DMS53 treated with DMSO at 0.1 percent for 48 hours (cell line): ENCODE measurements at regions not wholly inside any gene's neighbourhood (a gene's known extent, or its start where the extent isn't known, plus 50 kb on each side); places are given as distances from the start of the nearest gene placed in this dataset.

Experiments
- DNase-seq: peaks from one replicate; lab custom pipeline; 2025; ENCODE audit not compliant: unreplicated experiment; lab: John Stamatoyannopoulos, UW

- no peak for DNase-seq
Observed at GRCh38 chr10:108901781-108902618, 1021.3 kb downstream of the XPNPEP1 start.

DNA sequence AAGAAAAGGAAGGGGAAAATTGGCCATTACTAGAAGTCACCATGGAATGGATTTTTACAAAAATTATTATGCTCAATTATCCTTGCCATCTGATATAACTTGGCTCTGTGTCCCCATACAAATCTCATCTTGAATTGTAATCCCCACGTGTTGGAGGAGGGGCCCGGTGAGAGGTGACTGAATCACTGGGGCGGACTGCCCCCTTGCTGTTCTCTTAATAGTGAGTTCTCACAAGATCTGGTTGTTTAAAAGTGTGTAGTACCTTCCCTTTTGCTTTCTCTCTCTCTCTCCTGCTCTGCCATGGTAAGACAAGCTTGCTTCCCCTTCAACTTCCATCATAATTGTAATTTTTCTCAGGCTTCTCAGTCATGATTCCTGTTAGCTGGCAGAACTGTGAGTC lies 1023.6 kb downstream of the XPNPEP1 start:
- no peak for DNase-seq

- DNase-seq: no peak
Observed at GRCh38 chr10:108894402-108895301, 1028.7 kb downstream of the XPNPEP1 start.

- DNase-seq: no peak
Observed at GRCh38 chr10:108877095-108877561, 1046.2 kb downstream of the XPNPEP1 start.

GRCh38 chr10:108872854-108873253 lies 1050.5 kb downstream of the XPNPEP1 start:
- DNase-seq: no peak

GRCh38 chr10:108868881-108869280 lies 1054.4 kb downstream of the XPNPEP1 start:
- no peak for DNase-seq

DNA sequence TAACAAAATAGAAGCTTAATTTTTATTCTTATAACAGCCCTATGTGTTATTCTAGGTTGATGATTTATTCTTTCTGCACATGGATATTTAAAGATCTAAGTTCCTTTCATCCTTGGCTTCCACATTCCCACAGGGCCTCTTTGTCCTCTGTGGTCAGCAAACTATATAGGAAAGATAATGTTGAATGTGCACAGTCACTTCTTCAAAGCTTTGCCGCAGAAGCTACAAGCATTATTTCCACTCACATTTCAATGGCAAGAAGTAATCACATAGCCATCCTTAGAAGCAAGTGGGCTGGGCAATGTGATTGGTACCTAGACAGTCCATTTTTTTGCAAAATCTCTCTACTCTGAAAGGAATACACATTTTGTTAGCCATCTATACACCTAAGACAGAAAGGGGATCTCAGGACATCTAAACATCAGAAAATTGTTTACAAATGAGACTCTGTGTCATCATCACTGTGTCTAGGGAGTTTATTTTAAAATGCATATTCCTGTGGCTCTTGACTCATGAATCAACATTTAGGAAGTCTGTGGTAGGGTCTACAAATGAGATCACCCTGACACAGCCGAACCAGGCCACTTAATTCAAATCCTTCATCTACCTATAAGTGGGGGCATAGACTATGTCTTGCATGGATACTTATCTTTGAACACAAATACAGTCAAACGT lies 1060.5 kb downstream of the XPNPEP1 start:
- DNase-seq: no peak

DNA sequence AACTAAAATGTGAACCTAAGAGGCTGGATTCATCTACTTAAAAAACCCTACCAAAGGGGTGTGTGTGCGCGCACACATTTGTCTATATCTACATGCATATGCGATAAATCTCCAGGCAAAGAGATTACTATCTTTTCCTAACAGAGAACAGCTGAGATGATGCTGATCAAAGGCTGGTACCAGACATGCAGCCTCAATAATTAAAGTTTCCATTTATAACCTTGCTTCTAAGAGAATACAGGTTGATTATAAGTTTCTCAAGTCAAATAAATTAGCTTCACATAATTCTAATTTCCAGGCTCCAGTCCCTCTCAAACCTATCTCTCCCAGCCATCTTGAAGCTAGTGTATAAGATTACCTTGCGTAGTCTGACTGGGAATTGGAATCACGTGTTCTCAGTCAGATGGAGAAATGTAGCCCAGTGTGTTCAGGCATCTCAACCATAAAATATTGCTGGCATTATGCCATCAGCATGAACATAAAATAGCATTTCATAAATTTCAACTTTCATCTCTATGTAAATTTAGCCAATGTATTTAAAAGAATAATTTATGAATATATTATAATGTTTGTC lies 1062.0 kb downstream of the XPNPEP1 start:
- no peak for DNase-seq

GRCh38 chr10:108852211-108852610 lies 1071.1 kb downstream of the XPNPEP1 start:
- DNase-seq: no peak

DNA sequence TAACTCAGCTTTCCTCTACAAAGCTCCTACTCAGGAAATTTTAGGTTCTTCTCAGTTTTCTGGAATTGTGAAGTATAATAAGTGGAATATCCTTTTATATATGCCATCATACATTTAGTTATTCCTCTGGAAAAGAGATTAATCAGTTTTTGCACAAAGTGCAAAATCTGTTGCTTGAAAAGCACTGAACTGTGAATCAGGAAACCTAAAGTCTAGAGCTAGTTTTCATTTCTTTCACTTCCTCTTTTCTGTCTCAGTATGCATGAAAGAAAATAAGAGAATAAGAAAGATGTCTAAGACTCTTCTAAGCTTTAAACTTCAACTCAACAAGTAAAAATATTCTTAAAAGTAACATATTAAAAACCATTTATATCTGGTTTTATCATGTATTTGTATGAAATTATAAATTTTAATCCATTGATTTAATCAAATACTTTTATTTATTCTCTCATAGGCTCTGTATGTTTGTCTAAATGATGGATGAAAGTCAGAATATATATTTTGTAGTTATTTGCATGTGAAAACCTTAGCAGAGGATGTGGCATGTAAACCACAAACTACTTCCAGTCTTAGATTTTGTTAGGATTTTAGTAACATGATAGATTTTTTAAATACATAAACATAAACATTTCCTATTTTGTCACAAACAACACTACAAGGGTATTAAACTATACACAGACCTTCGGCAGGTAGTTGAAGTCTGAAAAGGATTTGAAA lies 1073.0 kb downstream of the XPNPEP1 start:
- no peak for DNase-seq

DNA sequence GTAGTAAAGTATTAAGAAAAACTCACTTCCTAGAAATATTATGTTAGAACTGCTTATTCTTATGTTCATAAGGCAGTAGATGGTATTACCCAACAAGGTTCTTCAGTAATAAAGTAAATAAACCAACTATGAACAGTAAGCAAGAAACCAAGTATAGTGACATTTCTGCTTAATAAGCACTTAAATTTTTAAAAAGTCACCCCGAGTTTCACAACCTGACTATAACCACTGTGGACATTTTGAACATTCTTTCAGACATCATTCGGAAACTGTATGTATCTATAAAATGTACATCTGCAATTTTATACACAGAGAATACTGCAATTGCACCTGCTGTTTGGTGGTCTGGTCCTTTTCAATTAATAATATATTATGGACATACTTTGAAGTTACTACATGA lies 1073.6 kb downstream of the XPNPEP1 start:
- no peak for DNase-seq

DNA sequence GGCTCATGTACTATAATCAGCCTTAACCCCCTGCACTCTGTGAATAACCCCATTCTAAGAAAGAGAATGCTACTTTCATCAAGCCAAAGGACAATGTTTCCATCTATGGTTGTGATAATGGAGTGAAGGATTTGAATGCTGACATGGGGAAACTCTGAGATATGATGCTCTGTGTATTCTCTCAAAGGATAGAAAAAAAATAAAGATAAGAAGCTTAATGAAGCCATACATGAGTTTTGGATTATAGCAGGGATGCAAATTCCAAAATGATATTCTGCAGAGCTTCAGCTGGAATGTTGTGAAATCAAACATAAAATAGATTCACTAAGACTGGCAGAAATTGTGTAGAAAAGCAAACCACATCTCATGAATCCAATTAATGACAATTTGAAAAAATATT lies 1074.1 kb downstream of the XPNPEP1 start:
- no peak for DNase-seq

GRCh38 chr10:108848046-108848445 lies 1075.3 kb downstream of the XPNPEP1 start:
- DNase-seq: no peak

GRCh38 chr10:108840944-108841343 lies 1082.4 kb downstream of the XPNPEP1 start:
- DNase-seq: no peak

DNA sequence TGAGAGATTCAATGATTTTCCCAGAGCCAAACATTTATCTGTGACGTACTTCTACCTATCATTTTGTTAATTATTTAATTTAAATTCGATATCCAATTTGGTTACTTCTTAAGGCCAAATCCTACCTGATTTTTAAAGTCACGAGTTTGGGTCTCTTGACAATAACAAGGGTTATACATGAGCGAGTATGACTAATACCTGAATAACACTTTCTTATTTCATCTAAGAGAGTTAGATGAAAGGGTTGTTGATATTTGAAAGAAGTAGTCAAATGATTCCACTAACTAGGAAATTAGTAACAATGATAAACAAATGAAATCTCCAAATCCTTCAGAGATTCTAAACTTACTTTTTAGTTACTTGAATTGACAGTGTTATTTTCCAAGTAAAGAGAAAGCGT lies 1086.9 kb downstream of the XPNPEP1 start:
- no peak for DNase-seq

GRCh38 chr10:108822026-108822425 lies 1101.3 kb downstream of the XPNPEP1 start:
- DNase-seq: no peak

GRCh38 chr10:108819302-108819701 lies 1104.0 kb downstream of the XPNPEP1 start:
- no peak for DNase-seq

- no peak for DNase-seq
Observed at GRCh38 chr10:108817584-108817983, 1105.7 kb downstream of the XPNPEP1 start.

GRCh38 chr10:108817135-108817534 lies 1106.2 kb downstream of the XPNPEP1 start:
- DNase-seq: no peak

- DNase-seq: no peak
Observed at GRCh38 chr10:108812906-108813305, 1110.4 kb downstream of the XPNPEP1 start.
